Fibroblast of pulmonary artery (primary cell): ENCODE measurements at regions not wholly inside any gene's neighbourhood (a gene's known extent, or its start where the extent isn't known, plus 50 kb on each side); places are given as distances from the start of the nearest gene placed in this dataset.
A peak's percentile ranks its signal among the peaks of the same experiment; 100 is the strongest.

ENCODE experiments used
- DNase-seq: peaks from one replicate; pipeline ENCODE4 v3.0.0-alpha.2; 2010; ENCODE audit warnings: low read depth
- H3K4me3 ChIP-seq: replicated peaks from 2 replicates; pipeline ENCODE4 v1.5.1; 2011; ENCODE audit warnings: low read depth, mild to moderate bottlenecking, control low read depth, low read length, moderate library complexity
- TF ChIP-seq, protein P1 (sequence below): IDR thresholded peaks from 2 replicates; pipeline ENCODE4 v1.5.1; 2011; ENCODE audit warnings: mild to moderate bottlenecking, control low read depth, low read length, inconsistent platforms; ENCODE audit errors: missing control alignments

DNA sequence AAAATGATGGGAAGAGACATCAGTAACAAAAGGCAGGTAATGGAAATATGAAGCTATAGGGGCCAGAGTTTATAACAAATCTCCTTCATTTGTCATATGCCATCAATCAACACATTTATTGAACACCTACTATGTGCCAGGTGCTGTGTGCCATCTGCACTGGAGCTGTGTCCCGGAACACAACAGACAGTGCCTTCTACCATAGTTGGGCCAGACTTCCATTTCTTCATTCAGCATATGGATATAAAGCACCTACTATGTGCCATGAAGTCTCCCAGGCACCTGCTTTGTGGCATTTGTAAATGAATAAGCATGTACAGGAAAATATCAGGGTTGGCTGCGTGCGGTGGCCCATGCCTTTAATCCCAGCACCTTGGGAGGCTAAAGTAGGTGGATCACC lies 112.5 kb upstream of the ERCC6L2 start:
- TF ChIP-seq, protein P1, sequence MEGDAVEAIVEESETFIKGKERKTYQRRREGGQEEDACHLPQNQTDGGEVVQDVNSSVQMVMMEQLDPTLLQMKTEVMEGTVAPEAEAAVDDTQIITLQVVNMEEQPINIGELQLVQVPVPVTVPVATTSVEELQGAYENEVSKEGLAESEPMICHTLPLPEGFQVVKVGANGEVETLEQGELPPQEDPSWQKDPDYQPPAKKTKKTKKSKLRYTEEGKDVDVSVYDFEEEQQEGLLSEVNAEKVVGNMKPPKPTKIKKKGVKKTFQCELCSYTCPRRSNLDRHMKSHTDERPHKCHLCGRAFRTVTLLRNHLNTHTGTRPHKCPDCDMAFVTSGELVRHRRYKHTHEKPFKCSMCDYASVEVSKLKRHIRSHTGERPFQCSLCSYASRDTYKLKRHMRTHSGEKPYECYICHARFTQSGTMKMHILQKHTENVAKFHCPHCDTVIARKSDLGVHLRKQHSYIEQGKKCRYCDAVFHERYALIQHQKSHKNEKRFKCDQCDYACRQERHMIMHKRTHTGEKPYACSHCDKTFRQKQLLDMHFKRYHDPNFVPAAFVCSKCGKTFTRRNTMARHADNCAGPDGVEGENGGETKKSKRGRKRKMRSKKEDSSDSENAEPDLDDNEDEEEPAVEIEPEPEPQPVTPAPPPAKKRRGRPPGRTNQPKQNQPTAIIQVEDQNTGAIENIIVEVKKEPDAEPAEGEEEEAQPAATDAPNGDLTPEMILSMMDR: no peak
- no peak overlapping the region for H3K4me3 ChIP-seq
- no peak for DNase-seq

DNA sequence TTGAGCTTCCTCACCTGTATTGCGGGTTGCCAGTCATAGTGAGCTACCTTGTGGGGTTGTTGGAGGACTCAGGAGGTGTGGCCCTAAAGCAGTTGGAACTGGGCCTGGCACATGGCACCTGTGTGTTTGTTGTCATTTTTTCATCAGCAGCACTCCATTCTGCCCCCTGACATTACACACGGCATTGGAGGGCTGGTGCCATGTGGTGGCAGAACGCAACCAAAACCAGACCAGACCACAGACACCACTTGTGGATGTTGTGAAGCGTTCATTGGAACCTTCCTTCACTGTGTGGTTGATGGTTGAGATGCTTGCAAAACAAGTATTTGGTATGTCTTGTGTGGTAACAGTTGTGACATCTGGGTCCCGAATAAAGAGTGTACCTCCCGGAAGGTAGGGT lies 113.2 kb upstream of the ERCC6L2 start:
- TF ChIP-seq, protein P1: no peak
- H3K4me3 ChIP-seq: no peak overlapping the region
- no peak for DNase-seq

DNA sequence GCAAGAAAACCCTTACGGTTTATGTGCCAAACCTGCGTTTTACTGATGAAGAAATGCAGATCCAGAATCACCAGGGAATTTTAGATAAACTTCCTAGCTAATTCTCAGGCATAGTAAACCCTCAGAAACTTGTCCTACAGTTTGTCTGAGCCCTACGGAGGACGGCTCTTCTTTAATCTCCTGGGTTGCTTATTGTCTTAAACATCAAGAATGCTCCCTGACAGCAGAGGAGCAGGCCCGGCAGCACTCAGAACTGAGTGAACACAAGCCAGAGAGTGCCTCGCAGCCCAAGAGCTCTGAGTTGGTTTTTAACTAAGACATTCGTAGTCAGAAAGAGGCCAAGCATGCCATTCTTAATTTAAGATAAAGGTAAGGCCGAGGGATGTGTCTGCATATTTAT lies 114.7 kb upstream of the ERCC6L2 start:
- no peak for DNase-seq
- no peak overlapping the region for H3K4me3 ChIP-seq
- TF ChIP-seq, protein P1: no peak

DNA sequence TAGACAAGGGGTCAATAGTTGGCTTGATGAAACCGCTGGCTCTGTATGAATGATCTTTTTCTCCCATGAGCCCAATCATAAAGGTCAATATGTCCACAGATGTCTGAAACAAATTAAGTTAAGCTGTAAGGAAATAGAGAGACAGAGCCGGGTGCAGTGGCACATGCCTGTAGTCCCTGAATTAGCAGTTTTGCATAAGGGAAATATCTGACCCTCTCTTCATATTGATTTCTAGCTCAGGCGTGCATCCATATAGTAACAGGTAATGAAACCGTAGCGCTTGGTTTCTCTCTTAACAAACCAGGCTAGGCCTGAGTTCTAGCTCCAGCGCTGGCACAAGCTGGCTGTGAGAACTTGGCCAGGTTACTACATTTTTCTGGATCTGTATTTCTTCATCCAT lies 118.1 kb upstream of the ERCC6L2 start:
- no peak overlapping the region for H3K4me3 ChIP-seq
- TF ChIP-seq, protein P1: no peak
- no peak for DNase-seq

DNA sequence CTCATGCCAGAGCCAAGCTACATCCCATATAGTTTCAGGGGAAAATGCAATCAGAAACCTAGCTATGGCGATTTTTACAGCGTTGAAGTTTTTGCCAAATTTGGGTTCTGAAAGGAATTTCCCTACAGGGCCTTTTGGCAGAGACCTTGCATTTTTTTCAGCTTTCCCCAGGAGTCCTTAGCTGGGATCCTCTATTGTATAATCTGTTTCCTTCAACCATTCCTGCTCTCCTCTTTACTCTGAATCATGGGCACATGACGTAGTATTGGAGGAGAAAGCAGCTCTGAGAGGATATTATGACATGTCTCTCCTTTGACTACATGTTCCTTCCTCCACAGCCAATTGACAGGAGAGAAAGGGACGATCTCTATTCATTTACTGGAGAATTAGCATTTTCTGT lies 118.5 kb upstream of the ERCC6L2 start:
- peak; percentile 94 for DNase-seq
- no peak overlapping the region for H3K4me3 ChIP-seq
- TF ChIP-seq, protein P1: no peak

DNA sequence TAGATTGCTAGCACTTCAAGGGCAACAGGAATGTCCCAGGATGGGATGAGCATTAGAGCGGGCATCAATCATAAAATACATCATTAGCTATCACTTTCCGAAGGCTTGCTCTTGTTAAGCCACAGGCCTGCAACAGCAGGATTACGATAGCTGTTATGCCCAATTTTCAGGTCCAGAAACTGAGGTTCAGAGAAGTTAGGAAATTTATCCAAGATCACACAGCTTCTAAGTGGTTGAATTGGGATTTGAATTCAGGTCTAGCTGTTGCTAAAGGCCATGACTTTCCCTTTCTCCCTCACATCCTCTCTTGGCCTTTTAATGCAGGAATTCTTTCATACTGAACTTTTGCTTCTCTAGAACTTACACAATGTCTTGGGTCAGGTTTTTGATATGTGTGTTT lies 119.4 kb upstream of the ERCC6L2 start:
- DNase-seq: no peak
- H3K4me3 ChIP-seq: no peak overlapping the region
- TF ChIP-seq, protein P1: no peak

DNA sequence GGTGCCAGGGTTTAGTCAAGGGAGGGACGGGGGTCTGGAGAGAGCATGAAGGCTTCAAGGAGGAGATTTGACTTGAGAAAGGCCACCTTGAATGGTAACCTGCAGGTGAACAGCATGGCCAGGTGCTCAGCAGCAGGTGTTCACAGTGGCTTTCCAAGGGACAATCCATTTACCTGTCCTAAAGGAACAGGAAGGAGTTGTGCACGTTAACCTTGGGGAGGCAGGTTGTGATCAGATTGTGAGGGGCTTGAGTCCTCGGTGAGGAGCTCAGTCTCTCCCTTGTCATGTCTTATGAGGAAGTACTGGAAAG lies 120.1 kb upstream of the ERCC6L2 start:
- H3K4me3 ChIP-seq: no peak overlapping the region
- TF ChIP-seq, protein P1: no peak
- DNase-seq: no peak
